MCF 10A (cell line): ENCODE measurements at regions not wholly inside any gene's neighbourhood (a gene's known extent, or its start where the extent isn't known, plus 50 kb on each side); places are given as distances from the start of the nearest gene placed in this dataset.

ENCODE experiments used
- BruUV-seq: library from RNA; stranded (reverse); fragments of 400-500 nt; replicated peaks from 2 replicates; lab custom pipeline; 2021; lab: Mats Ljungman, UMichigan
- CTCF ChIA-PET: fragments of 300-600 bp; sonication (Branson Sonifier 250); formaldehyde crosslinking; extraction: SDS; loops from one replicate; lab custom pipeline; 2021; ENCODE audit warnings: antibody characterized with exemption, inconsistent platforms; lab: Yijun Ruan, JAX
- POLR2A ChIA-PET: fragments of 300-600, 350-650 bp; sonication (Branson Sonifier 250); formaldehyde crosslinking; extraction: SDS; loops from one replicate; lab custom pipeline; 2020; ENCODE audit warnings: antibody characterized with exemption, inconsistent platforms; lab: Yijun Ruan, JAX
- DNase-seq: peaks from one replicate; pipeline ENCODE4 v3.0.0-alpha.2; 2018; ENCODE audit not compliant: unreplicated experiment
- H3K27ac Mint-ChIP-seq: one replicate; pipeline ENCODE4 v1.8.0; 2022; ENCODE audit warnings: mild to moderate bottlenecking, low read depth, mixed read lengths; ENCODE audit not compliant: unreplicated experiment
- H3K27me3 Mint-ChIP-seq: one replicate; pipeline ENCODE4 v1.8.0; 2022; ENCODE audit warnings: mixed read lengths; ENCODE audit not compliant: insufficient read depth, unreplicated experiment
- H3K36me3 Mint-ChIP-seq: one replicate; pipeline ENCODE4 v1.8.0; 2022; ENCODE audit warnings: mild to moderate bottlenecking, moderate library complexity, mixed read lengths; ENCODE audit not compliant: insufficient read depth, unreplicated experiment
- H3K4me1 Mint-ChIP-seq: one replicate; pipeline ENCODE4 v1.8.0; 2022; ENCODE audit warnings: mixed read lengths; ENCODE audit not compliant: insufficient read depth, unreplicated experiment
- H3K4me3 Mint-ChIP-seq: one replicate; pipeline ENCODE4 v1.8.0; 2022; ENCODE audit warnings: mild to moderate bottlenecking, moderate library complexity, mixed read lengths; ENCODE audit not compliant: unreplicated experiment
- H3K9me3 Mint-ChIP-seq: one replicate; pipeline ENCODE4 v1.8.0; 2022; ENCODE audit warnings: mixed read lengths; ENCODE audit not compliant: unreplicated experiment
- CTCF ChIP-seq: fragments of 200-600 bp; IDR thresholded peaks from one replicate; pipeline ENCODE4 v1.8.0; 2022; ENCODE audit warnings: antibody characterized with exemption, mild to moderate bottlenecking; ENCODE audit not compliant: unreplicated experiment
- intact Hi-C: fragments of 100-400 bp; cut with micrococcal nuclease; formaldehyde crosslinking; loops from 2 replicates; pipeline ENCODE4 v1.14.1; 2022

GRCh38 chr9:88326936-88327335, 61.3 kb upstream of the SPIN1 start:
- TF ChIP-seq CTCF = no peak
- Mint-ChIP-seq H3K36me3 (no peaks in the 10 kb centered on the region), H3K4me1 (no peaks in the 10 kb centered on the region), H3K27ac (no peak overlapping the region), H3K9me3 (no peaks in the 10 kb centered on the region), H3K4me3 (no peak overlapping the region), H3K27me3 (no peaks in the 10 kb centered on the region)
- CTCF ChIA-PET = no interaction called here
- no TSS peak for BruUV-seq
- intact Hi-C loops = no loop called here
- DNase-seq = no peak
- POLR2A ChIA-PET = no interaction called here

- ChIA-PET POLR2A (no interaction called here), CTCF (no interaction called here)
- H3K27me3 Mint-ChIP-seq = no peaks in the 10 kb centered on the region
- BruUV-seq = no TSS peak
- H3K9me3 Mint-ChIP-seq = no peaks in the 10 kb centered on the region
- DNase-seq = no peak
- no peaks in the 10 kb centered on the region for H3K4me1 Mint-ChIP-seq
- intact Hi-C loops = no loop called here
- no peak overlapping the region for H3K4me3 Mint-ChIP-seq
- no peaks in the 10 kb centered on the region for H3K36me3 Mint-ChIP-seq
- no peak for TF ChIP-seq CTCF
- no peak overlapping the region for H3K27ac Mint-ChIP-seq
Measured at GRCh38 chr9:88326015-88326414, 62.2 kb upstream of the SPIN1 start.

GRCh38 chr9:88322906-88323566, 65.2 kb upstream of the SPIN1 start:
- Mint-ChIP-seq H3K27me3 (no peaks in the 10 kb centered on the region), H3K4me1 (no peaks in the 10 kb centered on the region), H3K27ac (no peak overlapping the region), H3K9me3 (no peaks in the 10 kb centered on the region), H3K36me3 (no peaks in the 10 kb centered on the region), H3K4me3 (no peak overlapping the region)
- ChIA-PET POLR2A (no interaction called here), CTCF (interaction anchor here (0.6 kb wide), 1 partner anchor 25 kb away, joined by 3 read pairs; no protein-coding TSS in a partner anchor)
- intact Hi-C loops = no loop called here
- BruUV-seq = no TSS peak
- TF ChIP-seq CTCF = no peak
- no peak for DNase-seq

GRCh38 chr9:88321764-88322163, 66.5 kb upstream of the SPIN1 start:
- BruUV-seq = no TSS peak
- intact Hi-C loops = no loop called here
- ChIA-PET CTCF (interaction anchor here (0.7 kb wide), 1 partner anchor 133 kb away, joined by 5 read pairs; no protein-coding TSS in a partner anchor), POLR2A (no interaction called here)
- no peak overlapping the region for H3K27ac Mint-ChIP-seq
- no peaks in the 10 kb centered on the region for H3K4me1 Mint-ChIP-seq
- H3K4me3 Mint-ChIP-seq = no peak overlapping the region
- H3K9me3 Mint-ChIP-seq = no peaks in the 10 kb centered on the region
- no peaks in the 10 kb centered on the region for H3K27me3 Mint-ChIP-seq
- no peak for DNase-seq
- no peaks in the 10 kb centered on the region for H3K36me3 Mint-ChIP-seq
- no peak for TF ChIP-seq CTCF
